GM12878 (cell line): ENCODE measurements at regions not wholly inside any gene's neighbourhood (a gene's known extent, or its start where the extent isn't known, plus 50 kb on each side); places are given as distances from the start of the nearest gene placed in this dataset.

ENCODE experiments used
- ATAC-seq: fragments of 200-7000 bp; cut with Tn5 transposase; 3 replicates; pipeline ENCODE4 v1.9.1; 2020; ENCODE audit warnings: mild to moderate bottlenecking, moderate library complexity
- BruUV-seq: library from RNA; stranded (reverse); fragments of 400-500 nt; replicated peaks from 2 replicates; lab custom pipeline; 2021; lab: Mats Ljungman, UMichigan
- CTCF ChIA-PET: fragments of 300-600 bp; sonication (Branson Sonifier 250); formaldehyde crosslinking; extraction: SDS; loops from one replicate; lab custom pipeline; 2021; ENCODE audit warnings: inconsistent platforms; lab: Yijun Ruan, JAX
- POLR2A ChIA-PET: fragments of 350-600 bp; formaldehyde crosslinking; extraction: SDS; loops from one replicate; lab custom pipeline; 2021; ENCODE audit warnings: inconsistent platforms; lab: Charles Lee
- RAD21 ChIA-PET: fragments of 300-600 bp; sonication (Branson Sonifier 250); formaldehyde crosslinking; loops from one replicate; lab custom pipeline; 2023; ENCODE audit warnings: antibody characterized with exemption; ENCODE audit not compliant: unreplicated experiment; lab: Charles Lee
- SMC1A ChIA-PET: fragments of 300-600 bp; sonication (Branson Sonifier 250); formaldehyde crosslinking; loops from one replicate; lab custom pipeline; 2023; ENCODE audit not compliant: unreplicated experiment, uncharacterized antibody; lab: Charles Lee
- DNase-seq: peaks from one replicate; pipeline ENCODE4 v3.0.0-alpha.2; 2011; ENCODE audit warnings: low read depth, low spot score
- FAIRE-seq: peaks from 3 replicates; lab custom pipeline; 2011; peaks lifted over from hg19 to GRCh38; lab: Jason Lieb, UNC
- H2AFZ ChIP-seq: 2 replicates; pipeline ENCODE4 v1.6.0; 2011; ENCODE audit warnings: low read depth, low read length, control low read depth; ENCODE audit not compliant: control insufficient read depth
- H3K27ac ChIP-seq: 2 replicates; pipeline ENCODE4 v1.5.1; 2011; ENCODE audit warnings: control low read depth; ENCODE audit not compliant: control insufficient read depth, insufficient read depth
- H3K27me3 ChIP-seq, 2 experiments: replicated peaks in 1 of 2; 2 replicates each; pipeline versions ENCODE4 v1.6.0 to v1.6.1; 2011; ENCODE audit warnings: low read length in 1 of 2; ENCODE audit not compliant: control insufficient read depth in 2 of 2, insufficient read depth in 2 of 2
- H3K36me3 ChIP-seq, 2 experiments: 2 replicates each; pipeline ENCODE4 v1.5.1; 2011; ENCODE audit warnings: low read length in 1 of 2; ENCODE audit not compliant: control insufficient read depth in 2 of 2, insufficient read depth in 2 of 2
- H3K4me1 ChIP-seq: 2 replicates; pipeline ENCODE4 v1.6.1; 2011; ENCODE audit warnings: mild to moderate bottlenecking, low read length, moderate library complexity, mixed read lengths; ENCODE audit not compliant: control insufficient read depth, insufficient read depth
- H3K4me2 ChIP-seq: 2 replicates; pipeline ENCODE4 v1.6.0; 2011; ENCODE audit warnings: control low read depth; ENCODE audit not compliant: control insufficient read depth, insufficient read depth
- H3K4me3 ChIP-seq: fragments of 200-600 bp; sonication (generic); 2 replicates; pipeline ENCODE4 v1.5.1; 2016
- H3K79me2 ChIP-seq: 2 replicates; pipeline ENCODE4 v1.6.0; 2011; ENCODE audit warnings: low read length; ENCODE audit not compliant: control insufficient read depth, insufficient read depth
- H3K9ac ChIP-seq: 2 replicates; pipeline ENCODE4 v1.8.0; 2011; ENCODE audit warnings: low read length, control low read depth, mixed read lengths; ENCODE audit not compliant: control insufficient read depth, insufficient read depth
- H3K9me3 ChIP-seq: replicated peaks from 3 replicates; pipeline ENCODE4 v1.5.1; 2011; ENCODE audit warnings: mild to moderate bottlenecking, low read length; ENCODE audit not compliant: control insufficient read depth, insufficient read depth
- H4K20me1 ChIP-seq: 2 replicates; pipeline ENCODE4 v1.6.0; 2011; ENCODE audit not compliant: control insufficient read depth, insufficient read depth
- ASH2L ChIP-seq: fragments of 300-600, 200-600 bp; sonication (generic); IDR thresholded peaks from 2 replicates; pipeline ENCODE4 v1.6.1; 2017; ENCODE audit warnings: low read depth, mild to moderate bottlenecking, borderline replicate concordance
- ATF7 ChIP-seq: fragments of 450-650 bp; IDR thresholded peaks from 2 replicates; pipeline ENCODE4 v1.6.1; 2016; ENCODE audit warnings: low read depth, mild to moderate bottlenecking
- CHD2 ChIP-seq: IDR thresholded peaks from 2 replicates; pipeline ENCODE4 v1.6.1; 2011; ENCODE audit warnings: low read depth, low read length, improper control_type of control experiment, borderline replicate concordance
- DPF2 ChIP-seq: fragments of 450-650 bp; IDR thresholded peaks from 2 replicates; pipeline ENCODE4 v1.6.1; 2017; ENCODE audit warnings: mild to moderate bottlenecking
- HSF1 ChIP-seq: fragments of 150-350 bp; IDR thresholded peaks from 2 replicates; pipeline ENCODE4 v1.6.1; 2014; ENCODE audit warnings: mild to moderate bottlenecking, low read depth, low read length
- IKZF1 ChIP-seq: fragments of 450-650 bp; conservative IDR thresholded peaks from 2 replicates; pipeline ENCODE4 v1.6.1; 2017; ENCODE audit warnings: antibody characterized with exemption, mild to moderate bottlenecking
- IKZF2 ChIP-seq, 2 experiments: fragments of 450-650 bp; IDR thresholded peaks; 2 replicates each; pipeline ENCODE4 v1.6.1; 2017; ENCODE audit warnings: mild to moderate bottlenecking in 2 of 2, moderate library complexity in 2 of 2
- KDM1A ChIP-seq: fragments of 200-600 bp; sonication (generic); IDR thresholded peaks from 2 replicates; pipeline ENCODE4 v1.6.1; 2016; ENCODE audit warnings: borderline replicate concordance
- MEF2B ChIP-seq: fragments of 450-650 bp; IDR thresholded peaks from 2 replicates; pipeline ENCODE4 v1.6.1; 2018; ENCODE audit warnings: mild to moderate bottlenecking, moderate library complexity; ENCODE audit not compliant: partially characterized antibody, poor library complexity, severe bottlenecking
- MTA2 ChIP-seq: fragments of 450-650 bp; IDR thresholded peaks from 2 replicates; pipeline ENCODE4 v1.6.1; 2016; ENCODE audit warnings: low read depth, mild to moderate bottlenecking, moderate library complexity
- NBN ChIP-seq: fragments of 450-650 bp; IDR thresholded peaks from 2 replicates; pipeline ENCODE4 v1.6.1; 2016
- SPI1 ChIP-seq: IDR thresholded peaks from 2 replicates; pipeline ENCODE4 v1.6.1; 2011; ENCODE audit warnings: low read depth, mild to moderate bottlenecking, low read length, moderate library complexity, borderline replicate concordance; ENCODE audit not compliant: insufficient read depth
- ZBTB4 ChIP-seq: fragments of 450-650 bp; formaldehyde crosslinking; IDR thresholded peaks from 2 replicates; pipeline ENCODE4 v1.4.0; 2022; ENCODE audit warnings: mild to moderate bottlenecking, moderate library complexity
- ZNF24 ChIP-seq: fragments of 450-650 bp; IDR thresholded peaks from 2 replicates; pipeline ENCODE4 v1.6.1; 2017; ENCODE audit warnings: antibody characterized with exemption, mild to moderate bottlenecking
- WGBS: methylation state at CpG from one replicate; pipeline ENCODE4 v1.1.6; 2016; ENCODE audit warnings: low lambda C conversion rate; ENCODE audit not compliant: insufficient replicate concordance, insufficient coverage; ENCODE audit errors: missing lambda C conversion rate; 5-methylcytosine and 5-hydroxymethylcytosine counted together
- in situ Hi-C: fragments of 300-500 bp; cut with MboI; formaldehyde crosslinking; loops from 9 replicates; pipeline ENCODE4 v1.14.3; 2018; ENCODE audit warnings: mixed read lengths
- intact Hi-C: fragments of 100-400 bp; cut with micrococcal nuclease; formaldehyde crosslinking; loops from one replicate; pipeline ENCODE4 v1.14.2; 2022; ENCODE audit not compliant: unreplicated experiment

GRCh38 chr4:79253168-79253567 lies 72.7 kb downstream of the NAA11 start:
- ChIA-PET POLR2A (no interaction called here), SMC1A (interaction anchor here (0.9 to 1.1 kb wide), 4 partner anchors 10 to 37 kb away, joined by 3 to 4 read pairs (median 3); no protein-coding TSS in a partner anchor), RAD21 (no interaction called here), CTCF (no interaction called here)
- TF ChIP-seq HSF1 (no peak), ZBTB4 (CRISPR knock-in tag) (no peak)
- no TSS peak for BruUV-seq
- in situ Hi-C loops: no loop called here
- no peak overlapping the region for H3K9ac ChIP-seq
- no peaks in the 10 kb centered on the region for H3K79me2 ChIP-seq
- no peak overlapping the region for H3K27ac ChIP-seq
- H2AFZ ChIP-seq: no peak overlapping the region
- intact Hi-C loops: no loop called here
- no peaks in the 10 kb centered on the region for H3K4me1 ChIP-seq
- no peak overlapping the region for H3K4me2 ChIP-seq
- ATAC-seq (no peak), DNase-seq (no peak), FAIRE-seq (no peak)
- H3K9me3 ChIP-seq: no peaks in the 10 kb centered on the region
- H3K4me3 ChIP-seq: no peak overlapping the region
- no peaks in the 10 kb centered on the region for H4K20me1 ChIP-seq
- H3K27me3 ChIP-seq: no peaks in the 10 kb centered on the region; a peak in 2 of 4 replicates
- no peaks in the 10 kb centered on the region for H3K36me3 ChIP-seq

GRCh38 chr4:79250887-79251286 lies 75.0 kb downstream of the NAA11 start:
- H3K4me1 ChIP-seq: no peaks in the 10 kb centered on the region
- no TSS peak for BruUV-seq
- ChIA-PET RAD21 (no interaction called here), CTCF (interaction anchor here (1.0 to 1.1 kb wide), 2 partner anchors 18 to 68 kb away, joined by 3 read pairs; no protein-coding TSS in a partner anchor)
- no peak overlapping the region for H3K27ac ChIP-seq
- TF ChIP-seq MTA2 (peak; percentile 82), IKZF1 (peak; percentile 71), SPI1 (no peak), DPF2 (peak; percentile 62; the same call in 1 of the 2 replicates), ATF7 (peak; percentile 66), ASH2L (no peak), IKZF2 (IDR thresholded peaks at IDR 0.05) (peak; percentile 57 to 61; a peak in 3 of 4 replicates), NBN (no peak), ZNF24 (no peak), KDM1A (no peak), CHD2 (no peak), MEF2B (peak; percentile 17)
- TF ChIP-seq, all 136 proteins: peak for 6
- ChIA-PET POLR2A (no interaction called here), SMC1A (no interaction called here)
- Histone ChIP-seq H3K9me3 (no peaks in the 10 kb centered on the region), H2AFZ (no peak overlapping the region), H3K9ac (no peak overlapping the region), H4K20me1 (no peaks in the 10 kb centered on the region), H3K4me3 (no peak overlapping the region), H3K36me3 (no peaks in the 10 kb centered on the region), H3K27me3 (no peaks in the 10 kb centered on the region; a peak in 2 of 4 replicates), H3K4me2 (no peak overlapping the region), H3K79me2 (no peaks in the 10 kb centered on the region)
- intact Hi-C loops (no loop called here), in situ Hi-C loops (no loop called here)
- no peak for DNase-seq
- FAIRE-seq: no peak
- peak; percentile 46 for ATAC-seq
- 31% methylated on average over 4 of the region's 4 CpGs for WGBS
